B cell (primary cell): ENCODE measurements at regions not wholly inside any gene's neighbourhood (a gene's known extent, or its start where the extent isn't known, plus 50 kb on each side); places are given as distances from the start of the nearest gene placed in this dataset.

Experiments used
- ATAC-seq: fragments of 200-7000 bp; cut with Tn5 transposase; one replicate; pipeline ENCODE4 v1.10.0; 2021; ENCODE audit warnings: low read depth, mild to moderate bottlenecking, moderate number of reproducible peaks, moderate library complexity
- CTCF ChIA-PET: fragments of 350-600 bp; sonication (Branson Sonifier 250); formaldehyde crosslinking; loops from one replicate; lab custom pipeline; 2021; ENCODE audit warnings: antibody characterized with exemption, inconsistent platforms; lab: Charles Lee
- POLR2A ChIA-PET: fragments of 350-600 bp; sonication (Branson Sonifier 250); formaldehyde crosslinking; loops from one replicate; lab custom pipeline; 2021; ENCODE audit warnings: antibody characterized with exemption; lab: Charles Lee
- DNase-seq: peaks from one replicate; pipeline ENCODE4 v3.0.0; 2013
- H2AFZ ChIP-seq: 2 replicates; pipeline ENCODE4 v1.6.1; 2012; ENCODE audit warnings: mild to moderate bottlenecking, low read depth, low read length; ENCODE audit not compliant: insufficient read depth, poor library complexity, severe bottlenecking
- H3K27ac ChIP-seq, 2 donors: 1 replicate in 1 of 2; 2 replicates in 1 of 2; pipeline ENCODE4 v1.5.1; 2012 to 2013; ENCODE audit warnings: low read length in 2 of 2, mild to moderate bottlenecking in 2 of 2, moderate library complexity in 1 of 2
- H3K27me3 ChIP-seq, 4 experiments: fragments of 200-600 bp in 1 of 4; sonication (generic) in 1 of 4; replicated peaks in 1 of 4; 1 replicate in 2 of 4; 2 replicates in 2 of 4; pipeline versions ENCODE4 v1.6.1 to v1.7.0; 2013 to 2016; ENCODE audit warnings: low read length in 3 of 4, mild to moderate bottlenecking in 2 of 4, mixed read lengths in 1 of 4, moderate library complexity in 1 of 4; ENCODE audit not compliant: insufficient read depth in 4 of 4, control insufficient read depth in 3 of 4; ENCODE audit errors: control extremely low read depth in 1 of 4
- H3K36me3 ChIP-seq, 2 experiments: replicated peaks in 1 of 2; 1 replicate in 1 of 2; 2 replicates in 1 of 2; pipeline versions ENCODE4 v1.6.1 to v1.7.1; 2013; ENCODE audit warnings: low read length in 1 of 2; ENCODE audit not compliant: insufficient read depth in 2 of 2, control insufficient read depth in 1 of 2; ENCODE audit errors: control extremely low read depth in 1 of 2, extremely low read depth in 1 of 2
- H3K4me1 ChIP-seq, 2 donors: fragments of 200-600 bp in 1 of 2; sonication (generic) in 1 of 2; 1 replicate in 1 of 2; 2 replicates in 1 of 2; pipeline versions ENCODE4 v1.5.1 to v1.6.1; 2013 to 2017; ENCODE audit warnings: low read length in 2 of 2; ENCODE audit not compliant: control insufficient read depth in 2 of 2, insufficient read depth in 2 of 2
- H3K4me2 ChIP-seq: replicated peaks from 2 replicates; pipeline ENCODE3; 2012; ENCODE audit warnings: mild to moderate bottlenecking, low read depth, low read length; ENCODE audit not compliant: poor library complexity, severe bottlenecking
- H3K4me3 ChIP-seq, 5 experiments: fragments of 200-600 bp in 1 of 5; sonication (generic) in 1 of 5; 1 replicate in 3 of 5; 2 replicates in 2 of 5; pipeline versions ENCODE4 v1.5.1 to v1.7.0; 2011 to 2016; ENCODE audit warnings: low read length in 4 of 5, mild to moderate bottlenecking in 4 of 5, low read depth in 2 of 5, control low read depth in 1 of 5, moderate library complexity in 1 of 5; ENCODE audit not compliant: insufficient read depth in 1 of 5; ENCODE audit errors: control extremely low read depth in 1 of 5, extremely low read depth in 1 of 5
- H3K79me2 ChIP-seq: fragments of 200-600 bp; sonication (generic); one replicate; pipeline ENCODE4 v1.6.0; 2016; ENCODE audit warnings: low read length; ENCODE audit not compliant: control insufficient read depth, insufficient read depth
- H3K9ac ChIP-seq: fragments of 200-600 bp; sonication (generic); 2 replicates; pipeline ENCODE4 v1.6.1; 2017; ENCODE audit warnings: mild to moderate bottlenecking, low read length, moderate library complexity
- H3K9me3 ChIP-seq, 3 donors: one replicate each; pipeline versions ENCODE4 v1.6.1 to v1.7.1; 2013; ENCODE audit warnings: low read length in 2 of 3; ENCODE audit not compliant: control insufficient read depth in 2 of 3, insufficient read depth in 1 of 3; ENCODE audit errors: control extremely low read depth in 1 of 3
- H4K20me1 ChIP-seq: 2 replicates; pipeline ENCODE4 v1.6.0; 2012; ENCODE audit warnings: mild to moderate bottlenecking, low read length; ENCODE audit not compliant: insufficient read depth, control insufficient read depth, poor library complexity, severe bottlenecking
- H3K27ac Mint-ChIP-seq: one replicate; pipeline ENCODE4 v1.8.0; 2021; ENCODE audit warnings: mixed read lengths
- H3K27me3 Mint-ChIP-seq: one replicate; pipeline ENCODE4 v1.8.0; 2021; ENCODE audit warnings: mixed read lengths
- H3K4me1 Mint-ChIP-seq: one replicate; pipeline ENCODE4 v1.8.0; 2021; ENCODE audit warnings: mixed read lengths
- H3K4me3 Mint-ChIP-seq: one replicate; pipeline ENCODE4 v1.8.0; 2021; ENCODE audit warnings: mixed read lengths
- H3K9me3 Mint-ChIP-seq: one replicate; pipeline ENCODE4 v1.8.0; 2022; ENCODE audit warnings: mixed read lengths; ENCODE audit not compliant: insufficient read depth
- CTCF ChIP-seq: fragments of 200-600 bp; IDR thresholded peaks from one replicate; pipeline ENCODE4 v1.8.0; 2022; ENCODE audit warnings: antibody characterized with exemption, mild to moderate bottlenecking
- EZH2 ChIP-seq: IDR thresholded peaks from 2 replicates; pipeline ENCODE4 v1.6.1; 2012; ENCODE audit warnings: borderline replicate concordance, low read depth, mild to moderate bottlenecking, moderate library complexity, low read length; ENCODE audit not compliant: insufficient read depth, poor library complexity, severe bottlenecking
- WGBS: methylation state at CpG from one replicate; pipeline ENCODE4 v1.1.5; 2013; ENCODE audit warnings: missing lambda C conversion rate; ENCODE audit not compliant: insufficient coverage; 5-methylcytosine and 5-hydroxymethylcytosine counted together
- intact Hi-C: fragments of 100-400 bp; cut with micrococcal nuclease; formaldehyde crosslinking; loops from one replicate; pipeline ENCODE4 v1.10.0; 2022

- WGBS = no CpG with 5 or more reads among the region's 1 CpG
- Histone ChIP-seq H2AFZ (no peak overlapping the region), H3K4me2 (no peak overlapping the region), H3K9ac (no peak overlapping the region), H3K4me3 (no peak overlapping the region), H3K27ac (no peak overlapping the region), H3K27me3 (no peaks in the 10 kb centered on the region), H3K9me3 (peaks cover 0 to 3% (median 3%) of the 10 kb centered on the region in 3 donors), H3K79me2 (no peaks in the 10 kb centered on the region), H3K4me1 (no peaks in the 10 kb centered on the region), H4K20me1 (no peaks in the 10 kb centered on the region), H3K36me3 (no peaks in the 10 kb centered on the region)
- DNase-seq (no peak), ATAC-seq (no peak)
- H3K27ac Mint-ChIP-seq = no peak overlapping the region
- TF ChIP-seq EZH2 (no peak), CTCF (no peak)
- no peaks in the 10 kb centered on the region for H3K27me3 Mint-ChIP-seq
- no peaks in the 10 kb centered on the region for H3K4me1 Mint-ChIP-seq
- POLR2A ChIA-PET = no interaction called here
- intact Hi-C loops = no loop called here
- peaks cover 3% of the 10 kb centered on the region for H3K9me3 Mint-ChIP-seq
- no peak overlapping the region for H3K4me3 Mint-ChIP-seq
- CTCF ChIA-PET = no interaction called here
These were observed 428.6 kb upstream of the CDH9 start for GRCh38 chr5:27466959-27467358.

GRCh38 chr5:27465140-27465539 lies 426.8 kb upstream of the CDH9 start:
- no peak overlapping the region for H3K27ac Mint-ChIP-seq

More at GRCh38 chr5:27465140-27465539, 426.8 kb upstream of the CDH9 start:
- Histone ChIP-seq H3K9ac (no peak overlapping the region), H3K36me3 (no peaks in the 10 kb centered on the region), H3K27me3 (no peaks in the 10 kb centered on the region), H3K9me3 (peaks cover 0 to 3% (median 3%) of the 10 kb centered on the region in 3 donors), H3K79me2 (no peaks in the 10 kb centered on the region), H2AFZ (no peak overlapping the region), H3K27ac (no peak overlapping the region), H3K4me1 (no peaks in the 10 kb centered on the region), H3K4me3 (no peak overlapping the region), H3K4me2 (no peak overlapping the region), H4K20me1 (no peaks in the 10 kb centered on the region)
- ChIA-PET CTCF (no interaction called here), POLR2A (no interaction called here)
- H3K4me1 Mint-ChIP-seq = no peaks in the 10 kb centered on the region
- no peak overlapping the region for H3K4me3 Mint-ChIP-seq
- intact Hi-C loops = no loop called here
- DNase-seq = no peak
- TF ChIP-seq CTCF = no peak
- no peak for TF ChIP-seq EZH2
- 94% methylated on average over 2 of the region's 5 CpGs for WGBS
- peaks cover 3% of the 10 kb centered on the region for H3K9me3 Mint-ChIP-seq
- no peaks in the 10 kb centered on the region for H3K27me3 Mint-ChIP-seq
- ATAC-seq = no peak
